HUES48 (cell line): ENCODE measurements at regions not wholly inside any gene's neighbourhood (a gene's known extent, or its start where the extent isn't known, plus 50 kb on each side); places are given as distances from the start of the nearest gene placed in this dataset.

Source experiments
- H3K27ac ChIP-seq: one replicate; pipeline ENCODE4 v1.7.0; 2013; ENCODE audit warnings: low read depth, low read length, inconsistent platforms
- H3K27me3 ChIP-seq: 2 replicates; pipeline ENCODE4 v1.6.1; 2013; ENCODE audit warnings: mild to moderate bottlenecking, low read length; ENCODE audit not compliant: control insufficient read depth, insufficient read depth
- H3K36me3 ChIP-seq: 2 replicates; pipeline ENCODE4 v1.6.1; 2013; ENCODE audit warnings: low read length; ENCODE audit not compliant: control insufficient read depth, insufficient read depth
- H3K4me1 ChIP-seq: 2 replicates; pipeline ENCODE4 v1.6.1; 2013; ENCODE audit warnings: mild to moderate bottlenecking, low read length; ENCODE audit not compliant: control insufficient read depth, insufficient read depth
- H3K4me3 ChIP-seq: 2 replicates; pipeline ENCODE4 v1.5.1; 2013; ENCODE audit warnings: mild to moderate bottlenecking, low read depth, low read length
- H3K9ac ChIP-seq: 2 replicates; pipeline ENCODE4 v1.6.1; 2013; ENCODE audit warnings: mild to moderate bottlenecking, low read depth, low read length, moderate library complexity
- H3K9me3 ChIP-seq: 2 replicates; pipeline ENCODE4 v1.6.1; 2013; ENCODE audit warnings: low read length; ENCODE audit not compliant: control insufficient read depth, insufficient read depth

DNA sequence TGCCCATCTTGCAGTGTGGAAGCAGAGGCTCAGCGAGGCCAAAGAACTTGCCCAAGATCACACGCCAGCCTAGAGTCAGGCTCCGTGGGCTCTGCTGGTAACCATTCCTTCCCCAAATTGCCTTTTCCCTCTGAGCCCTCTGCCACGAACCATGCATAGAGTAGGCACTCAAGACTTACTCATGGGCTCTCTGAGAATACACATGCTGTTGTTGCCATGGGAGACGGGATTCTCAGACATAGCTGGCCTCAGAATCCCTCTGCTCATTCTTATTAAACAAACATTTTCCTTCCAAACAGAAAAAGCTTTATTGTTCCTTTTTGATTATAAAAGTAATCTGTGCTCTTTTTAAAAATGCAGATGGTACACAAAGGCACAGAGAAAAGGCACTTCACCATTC lies 52.5 kb upstream of the WSCD2 start:
- Histone ChIP-seq H3K9me3 (no peaks in the 10 kb centered on the region), H3K9ac (no peak overlapping the region)

DNA sequence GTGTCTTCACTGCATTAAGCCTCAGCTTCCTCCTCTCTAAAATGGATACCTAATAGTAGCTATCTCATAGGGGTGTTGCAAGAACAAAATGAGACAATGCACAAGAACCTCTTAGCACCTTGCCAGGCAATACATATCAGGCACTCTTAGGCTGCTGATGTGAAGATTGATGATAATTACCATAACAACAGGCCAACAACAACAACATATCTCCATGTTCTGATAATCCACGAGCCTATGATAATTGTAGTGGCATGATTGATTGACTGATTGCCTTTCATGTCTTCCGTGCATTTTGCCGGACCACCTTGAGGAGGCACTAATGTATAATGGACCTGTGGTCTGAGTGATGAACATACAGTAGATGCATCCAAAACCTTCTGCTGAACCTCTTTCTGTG lies 50.7 kb upstream of the WSCD2 start:
- no peaks in the 10 kb centered on the region for H3K9me3 ChIP-seq
- no peak overlapping the region for H3K27ac ChIP-seq
- no peak overlapping the region for H3K9ac ChIP-seq
- H3K27me3 ChIP-seq = no peaks in the 10 kb centered on the region
- H3K4me1 ChIP-seq = no peaks in the 10 kb centered on the region
- no peaks in the 10 kb centered on the region for H3K36me3 ChIP-seq
- no peak overlapping the region for H3K4me3 ChIP-seq

More for the DNA sequence above, 52.5 kb upstream of the WSCD2 start:
- Histone ChIP-seq H3K27ac (no peak overlapping the region), H3K4me1 (no peaks in the 10 kb centered on the region), H3K27me3 (no peaks in the 10 kb centered on the region), H3K36me3 (no peaks in the 10 kb centered on the region), H3K4me3 (no peak overlapping the region)
